ENCODE measurements at regions not wholly inside any gene's neighbourhood (a gene's known extent, or its start where the extent isn't known, plus 50 kb on each side); places are given as distances from the start of the nearest gene placed in this dataset.

GRCh38 chr4:126591583-126591982, 1041.2 kb upstream of the INTU start (continued):
- no peak for TF ChIP-seq ZNF280D (CRISPR knock-in tag; IDR thresholded peaks at IDR 0.05)

GRCh38 chr4:126592088-126592487, 1040.7 kb upstream of the INTU start:
- BruUV-seq (replicated peaks): no TSS peak
- ChIA-PET CTCF (ENCODE audit: low intra/inter-chr PET ratio, low total read pairs) (no interaction called here), POLR2A (no interaction called here)
- no peaks in the 10 kb centered on the region for H3K79me2 ChIP-seq (ENCODE audit: insufficient read depth, low read length)
- TF ChIP-seq ZSCAN9 (CRISPR knock-in tag; IDR thresholded peaks at IDR 0.05; ENCODE audit: borderline replicate concordance): no peak
- no peak for TF ChIP-seq NR2F6 (IDR thresholded peaks at IDR 0.05)
- no peak for TF ChIP-seq NR2F6 (CRISPR knock-in tag; IDR thresholded peaks at IDR 0.05)
- TF ChIP-seq HIVEP1 (CRISPR knock-in tag; IDR thresholded peaks at IDR 0.05): no peak
- TF ChIP-seq HNRNPK (IDR thresholded peaks at IDR 0.05; ENCODE audit: low read depth, low read length, poor library complexity, severe bottlenecking): no peak
- TF ChIP-seq KDM5A (IDR thresholded peaks at IDR 0.05; ENCODE audit: borderline replicate concordance, low read length): no peak
- TF ChIP-seq JARID2 (CRISPR knock-in tag; IDR thresholded peaks at IDR 0.05; ENCODE audit: insufficient replicate concordance): no peak
- TF ChIP-seq SYNCRIP (IDR thresholded peaks at IDR 0.05; ENCODE audit: insufficient read depth, low read depth, low read length): no peak
- no peak for TF ChIP-seq CEBPG (CRISPR knock-in tag; IDR thresholded peaks at IDR 0.05)
- no peaks in the 10 kb centered on the region for H3K36me3 ChIP-seq (replicated peaks in 1 of 2; ENCODE audit: control insufficient read depth in 1 of 2, insufficient read depth in 2 of 2, low read length in 2 of 2)
- WGBS (ENCODE audit: low lambda C conversion rate): 13% methylated on average over 3 of the region's 3 CpGs
- no peaks in the 10 kb centered on the region for H3K9me3 ChIP-seq (ENCODE audit: low read length)
- H3K27ac ChIP-seq (ENCODE audit: extremely low read length, insufficient read depth, low read length): no peak overlapping the region
- DNase-seq (ENCODE audit: low spot score) (no peak), FAIRE-seq (no peak), ATAC-seq (peak; percentile 45; the same call in 1 of the 3 replicates)
- no peaks in the 10 kb centered on the region for H3K4me1 ChIP-seq (ENCODE audit: insufficient read depth, low read length)
- no peak overlapping the region for H3K9ac ChIP-seq (ENCODE audit: insufficient read depth, low read depth, low read length)
- no peaks in the 10 kb centered on the region for H4K20me1 ChIP-seq (ENCODE audit: insufficient read depth, low read length)
- no peak overlapping the region for H2AFZ ChIP-seq (ENCODE audit: low read length)
- no peak overlapping the region for H3K4me2 ChIP-seq (ENCODE audit: low read depth, low read length)
- H3K4me3 ChIP-seq (replicated peaks in 1 of 3; ENCODE audit: insufficient read depth in 1 of 3, low read depth in 2 of 3, low read length in 3 of 3): no peak overlapping the region
- intact Hi-C loops (cut with micrococcal nuclease; ENCODE audit: unreplicated experiment): loop anchor here (5.0 kb wide), 1 partner anchor 535 kb away; no protein-coding TSS in a partner anchor
- in situ Hi-C loops (cut with HindIII; ENCODE audit: extremely low pct_ligation_motif_present, low pct_unique_long_range_greater_than_20kb): no loop called here
- H3K27me3 ChIP-seq (ENCODE audit: control insufficient read depth in 1 of 2, insufficient read depth in 2 of 2, low read length in 2 of 2): no peaks in the 10 kb centered on the region
